Stomach (tissue), 4 donors: ENCODE measurements at regions not wholly inside any gene's neighbourhood (a gene's known extent, or its start where the extent isn't known, plus 50 kb on each side); places are given as distances from the start of the nearest gene placed in this dataset.

Source experiments
- CTCF ChIP-seq, 7 experiments: fragments of 450-650 bp in 4 of 7; fragments of 200-600 bp in 3 of 7; sonication (generic) in 3 of 7; IDR thresholded peaks; one replicate each; pipeline ENCODE4 v1.5.1; 2016 to 2019; ENCODE audit warnings: antibody characterized with exemption in 7 of 7, control low read depth in 2 of 7, mild to moderate bottlenecking in 1 of 7
- POLR2A ChIP-seq, 4 donors: fragments of 450-650 bp; IDR thresholded peaks; one replicate each; pipeline ENCODE4 v1.6.1; 2016; ENCODE audit warnings: antibody characterized with exemption in 4 of 4, control low read depth in 2 of 4, mild to moderate bottlenecking in 1 of 4, moderate library complexity in 1 of 4
- POLR2AphosphoS5 ChIP-seq, 3 donors: sonication (generic); formaldehyde crosslinking; IDR thresholded peaks; one replicate each; pipeline ENCODE4 v1.6.1; 2016; ENCODE audit warnings: antibody characterized with exemption in 3 of 3

- no peak for TF ChIP-seq CTCF (IDR thresholded peaks at IDR 0.05)
- TF ChIP-seq POLR2AphosphoS5 (IDR thresholded peaks at IDR 0.05): no peak
- no peak for TF ChIP-seq POLR2A (IDR thresholded peaks at IDR 0.05)
These were observed 50.8 kb upstream of the POU3F2 start for GRCh38 chr6:98783578-98783977.
